D721Med (cell line): ENCODE measurements at regions not wholly inside any gene's neighbourhood (a gene's known extent, or its start where the extent isn't known, plus 50 kb on each side); places are given as distances from the start of the nearest gene placed in this dataset.
A peak's percentile ranks its signal among the peaks of the same experiment; 100 is the strongest.
"Not testable (repeated sequence)": the region's sequence is repeated elsewhere in the genome, so short reads cannot be mapped to it uniquely, and the experiment has no call there.

Experiments
- DNase-seq: peaks from one replicate; pipeline ENCODE4 v3.0.0; 2011; ENCODE audit warnings: low spot score; ENCODE audit not compliant: insufficient read length
- FAIRE-seq: peaks from 2 replicates; lab custom pipeline; 2011; peaks lifted over from hg19 to GRCh38; lab: Jason Lieb, UNC
- TF ChIP-seq, protein P1 (sequence below): IDR thresholded peaks from 2 replicates; pipeline ENCODE4 v1.5.1; 2012; ENCODE audit warnings: mild to moderate bottlenecking, control low read depth; ENCODE audit not compliant: insufficient read depth; ENCODE audit errors: missing control alignments

DNA sequence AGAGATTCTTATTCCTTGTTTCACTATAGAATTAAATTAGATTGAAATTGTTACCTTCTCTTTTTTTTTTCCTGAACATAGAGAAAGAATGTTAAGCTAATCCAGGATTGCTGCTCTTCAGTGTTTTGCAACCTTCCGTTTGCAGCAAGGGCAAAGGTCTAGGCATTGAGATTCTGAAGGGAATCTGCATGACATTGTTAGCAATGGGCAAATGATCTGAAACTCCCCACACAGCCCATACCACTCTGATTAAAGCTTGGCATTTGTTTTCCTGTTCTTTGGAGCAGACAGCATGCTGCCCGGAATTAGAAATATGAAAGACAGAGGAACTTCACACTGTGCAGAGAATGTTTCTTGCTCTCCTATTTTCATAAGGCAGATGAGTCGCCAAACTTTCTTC is 551.8 kb downstream of the SOCS6 start:
- peak; percentile 55 for FAIRE-seq
- no peak for DNase-seq
- TF ChIP-seq, protein P1, sequence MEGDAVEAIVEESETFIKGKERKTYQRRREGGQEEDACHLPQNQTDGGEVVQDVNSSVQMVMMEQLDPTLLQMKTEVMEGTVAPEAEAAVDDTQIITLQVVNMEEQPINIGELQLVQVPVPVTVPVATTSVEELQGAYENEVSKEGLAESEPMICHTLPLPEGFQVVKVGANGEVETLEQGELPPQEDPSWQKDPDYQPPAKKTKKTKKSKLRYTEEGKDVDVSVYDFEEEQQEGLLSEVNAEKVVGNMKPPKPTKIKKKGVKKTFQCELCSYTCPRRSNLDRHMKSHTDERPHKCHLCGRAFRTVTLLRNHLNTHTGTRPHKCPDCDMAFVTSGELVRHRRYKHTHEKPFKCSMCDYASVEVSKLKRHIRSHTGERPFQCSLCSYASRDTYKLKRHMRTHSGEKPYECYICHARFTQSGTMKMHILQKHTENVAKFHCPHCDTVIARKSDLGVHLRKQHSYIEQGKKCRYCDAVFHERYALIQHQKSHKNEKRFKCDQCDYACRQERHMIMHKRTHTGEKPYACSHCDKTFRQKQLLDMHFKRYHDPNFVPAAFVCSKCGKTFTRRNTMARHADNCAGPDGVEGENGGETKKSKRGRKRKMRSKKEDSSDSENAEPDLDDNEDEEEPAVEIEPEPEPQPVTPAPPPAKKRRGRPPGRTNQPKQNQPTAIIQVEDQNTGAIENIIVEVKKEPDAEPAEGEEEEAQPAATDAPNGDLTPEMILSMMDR, result no peak

DNA sequence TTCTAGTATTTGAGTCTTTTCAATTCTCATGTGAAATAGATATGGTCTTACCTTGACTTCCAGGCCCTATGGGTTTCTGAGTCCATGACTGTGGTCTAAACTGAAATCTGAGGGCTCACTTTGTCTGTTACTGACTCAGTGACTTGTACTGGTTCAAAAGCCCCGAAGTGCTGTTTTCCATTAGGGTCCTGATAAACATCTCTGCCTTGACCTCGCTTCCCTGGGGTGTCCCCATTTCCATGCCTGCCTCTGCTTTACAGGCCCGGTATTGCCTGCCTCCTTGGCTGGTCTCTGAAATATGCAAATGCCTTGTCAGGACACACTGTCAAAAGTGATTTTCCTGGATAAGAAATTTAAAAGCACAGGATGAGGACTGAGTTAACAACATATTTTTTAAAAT is 538.8 kb downstream of the SOCS6 start:
- TF ChIP-seq, protein P1, result no peak
- DNase-seq, result no peak
- no peak for FAIRE-seq

DNA sequence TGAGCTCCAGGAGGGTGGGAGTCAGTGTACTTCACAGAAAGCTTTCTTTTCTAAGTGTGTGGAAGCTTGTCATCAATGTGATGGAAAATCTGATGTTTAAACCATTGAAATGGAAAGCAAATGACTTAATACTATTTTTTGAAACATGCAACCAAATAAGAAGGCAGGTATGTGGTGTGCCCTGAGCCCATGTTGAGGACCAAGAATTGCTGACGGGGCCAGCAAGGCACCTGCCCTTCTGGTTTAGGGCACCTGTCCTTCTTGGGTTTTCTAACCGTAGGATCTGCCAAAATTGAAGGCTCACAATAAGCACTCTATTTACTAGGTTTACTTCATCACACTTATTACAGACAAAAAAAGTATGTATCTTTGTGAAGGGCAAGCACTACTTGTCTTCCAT is 537.7 kb downstream of the SOCS6 start:
- FAIRE-seq, result peak; percentile 35
- TF ChIP-seq, protein P1, result no peak
- no peak for DNase-seq

DNA sequence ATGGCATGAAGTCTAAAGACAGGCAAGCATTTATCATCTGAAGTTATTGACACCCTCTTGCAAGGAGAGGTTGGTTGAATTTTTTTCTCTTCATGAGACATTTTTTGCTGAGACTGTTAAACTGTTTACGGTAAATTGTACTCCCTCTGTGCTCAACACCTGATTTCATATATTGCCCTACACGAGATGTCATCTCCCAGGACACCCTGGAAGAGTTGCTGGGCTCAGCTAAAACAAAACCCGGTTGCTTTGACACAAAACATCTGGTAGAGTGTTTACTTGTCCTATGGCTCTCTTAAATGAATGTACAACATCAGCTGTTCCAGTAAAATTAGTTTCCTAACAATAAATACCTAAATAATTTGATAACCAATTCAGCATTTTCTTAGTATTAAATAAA is 533.8 kb downstream of the SOCS6 start:
- no peak for DNase-seq
- TF ChIP-seq, protein P1, result no peak
- peak; percentile 21 for FAIRE-seq

DNA sequence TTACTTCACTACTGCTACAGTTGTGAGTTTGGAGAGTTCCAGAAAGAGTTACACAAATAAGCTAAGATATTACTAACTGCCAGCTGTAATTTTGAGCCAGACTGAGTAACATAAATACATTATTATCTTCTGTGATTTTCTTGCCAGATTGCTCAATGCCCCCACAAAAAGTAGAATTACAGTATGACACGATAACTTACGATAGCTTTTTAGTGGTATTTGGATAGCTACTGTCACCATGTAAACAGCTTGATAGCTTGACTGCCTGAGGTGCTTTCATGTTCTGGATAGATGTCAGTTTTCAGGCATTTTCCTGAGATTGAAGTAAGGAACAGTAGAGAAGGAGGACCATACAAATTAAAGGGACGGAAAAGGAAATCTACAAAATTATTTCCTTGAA is 533.3 kb downstream of the SOCS6 start:
- FAIRE-seq (peak; percentile 81), DNase-seq (no peak)
- TF ChIP-seq, protein P1, result no peak

DNA sequence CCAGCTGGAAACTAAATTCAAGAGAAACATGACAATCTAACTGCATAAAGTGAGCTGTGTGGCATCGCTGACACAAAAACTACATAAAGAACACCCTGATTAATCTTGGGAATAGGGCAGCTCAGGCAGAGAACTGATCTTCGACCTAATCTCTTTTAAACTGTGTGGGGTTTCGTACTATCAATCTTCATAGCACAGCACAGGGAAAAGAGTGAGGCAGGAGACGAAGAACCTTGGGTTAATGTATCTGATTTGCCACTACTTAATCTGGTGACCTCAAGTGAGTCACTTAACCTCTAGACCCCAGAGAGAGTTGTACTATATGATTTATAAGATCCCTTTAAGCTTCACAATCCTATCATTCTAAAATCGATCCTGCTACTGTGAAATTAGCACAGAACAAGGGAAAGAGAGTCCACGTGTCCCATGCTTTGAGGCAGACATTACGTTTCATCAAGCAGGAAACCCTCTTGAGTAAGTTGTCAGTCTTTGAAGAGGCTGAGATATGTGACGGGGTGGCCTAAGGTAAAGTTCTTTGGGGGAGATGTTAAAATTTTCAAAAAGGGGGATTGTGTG is 519.7 kb downstream of the SOCS6 start:
- FAIRE-seq, result peak; percentile 61
- TF ChIP-seq, protein P1, result no peak

DNA sequence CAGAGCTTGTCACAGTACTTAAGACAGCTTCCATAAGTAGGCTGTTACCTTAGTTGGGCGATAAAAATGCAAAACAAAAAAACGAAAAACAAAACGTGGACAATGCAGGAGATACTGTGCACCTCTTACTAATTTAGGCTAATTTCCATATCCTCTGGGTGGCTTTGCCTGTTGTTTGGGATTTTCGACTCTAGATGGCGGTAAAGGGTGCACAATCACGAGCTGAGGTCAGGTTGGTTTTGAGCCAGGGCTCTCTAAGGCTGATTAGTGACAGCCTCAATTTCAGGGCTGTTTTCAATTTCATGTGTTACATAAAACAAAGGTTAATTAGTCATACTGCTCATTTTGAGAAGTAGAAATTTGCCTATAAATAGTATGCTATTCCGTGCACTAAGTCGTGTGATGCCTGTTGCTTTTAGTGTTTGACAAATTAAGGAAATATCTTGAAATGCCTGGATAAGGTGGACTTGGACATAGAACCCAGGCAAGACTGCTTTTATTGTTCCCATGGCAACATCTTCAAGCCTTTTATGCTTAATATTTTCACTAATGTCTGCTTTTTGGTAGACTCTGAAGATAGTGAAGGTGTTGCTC is 493.1 kb downstream of the SOCS6 start:
- FAIRE-seq (peak; percentile 100), DNase-seq (no peak)
- TF ChIP-seq, protein P1, result peak; percentile 85

More for the DNA sequence above, 519.7 kb downstream of the SOCS6 start:
- no peak for DNase-seq

DNA sequence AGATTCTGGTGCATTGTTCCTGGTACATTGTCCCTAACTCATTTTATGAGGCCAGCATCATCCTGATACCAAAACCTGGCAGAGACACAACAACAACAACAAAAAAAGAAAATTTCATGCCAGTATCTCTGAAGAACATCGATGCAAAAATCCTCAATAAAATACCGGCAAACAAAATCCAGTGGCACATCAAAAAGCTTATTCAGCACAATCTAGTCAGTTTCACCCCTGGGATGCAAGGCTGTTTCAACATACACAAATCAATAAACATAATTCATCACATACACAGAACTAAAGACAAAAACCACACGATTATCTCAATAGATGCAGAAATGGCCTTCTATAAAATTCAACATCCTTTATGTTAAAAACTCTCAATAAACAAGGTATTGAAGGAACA is 477.4 kb downstream of the SOCS6 start:
- not testable (repeated sequence) for FAIRE-seq, DNase-seq
